K562 (cell line): ENCODE measurements at regions not wholly inside any gene's neighbourhood (a gene's known extent, or its start where the extent isn't known, plus 50 kb on each side); places are given as distances from the start of the nearest gene placed in this dataset.

Experiments used
- ATAC-seq: fragments of 200-7000 bp; cut with Tn5 transposase; 3 replicates; pipeline ENCODE4 v1.9.1; 2020; ENCODE audit warnings: moderate library complexity
- BruUV-seq: library from RNA; stranded (reverse); fragments of 400-500 nt; replicated peaks from 2 replicates; lab custom pipeline; 2021; lab: Mats Ljungman, UMichigan
- CTCF ChIA-PET: fragments of 300-600 bp; formaldehyde crosslinking; extraction: SDS; loops from one replicate; lab custom pipeline; 2021; ENCODE audit warnings: low intra/inter-chr PET ratio; lab: Yijun Ruan, JAX
- POLR2A ChIA-PET: fragments of 300-600, 350-650 bp; sonication (Branson Sonifier 250); formaldehyde crosslinking; extraction: SDS; loops from one replicate; lab custom pipeline; 2021; ENCODE audit warnings: antibody characterized with exemption, inconsistent platforms; lab: Yijun Ruan, JAX
- DNase-seq, 4 experiments: peaks; one replicate each; pipeline versions ENCODE4 v3.0.0 to v3.0.0-alpha.2; 2011 to 2018; ENCODE audit warnings: low spot score in 3 of 4, mixed read lengths in 3 of 4; ENCODE audit errors: extremely low read depth in 1 of 4
- FAIRE-seq: peaks from 2 replicates; lab custom pipeline; 2011; peaks lifted over from hg19 to GRCh38; lab: Jason Lieb, UNC
- H2AFZ ChIP-seq: 2 replicates; pipeline ENCODE4 v1.6.0; 2011; ENCODE audit warnings: low read depth, low read length, control low read depth, inconsistent platforms
- H3K27ac ChIP-seq: fragments of 200-600 bp; 3 replicates; pipeline ENCODE4 v1.8.0; 2011; ENCODE audit warnings: low read depth, mild to moderate bottlenecking, control low read depth, inconsistent platforms, low read length, moderate library complexity, mixed read lengths; ENCODE audit errors: extremely low read depth
- H3K27me3 ChIP-seq, 2 experiments: fragments of 300-600 bp in 1 of 2; 2 replicates in 1 of 2; 3 replicates in 1 of 2; pipeline versions ENCODE4 v1.6.0 to v1.8.0; 2011; ENCODE audit warnings: inconsistent platforms in 2 of 2, low read length in 2 of 2, mild to moderate bottlenecking in 1 of 2, mixed read lengths in 1 of 2, moderate library complexity in 1 of 2; ENCODE audit not compliant: control insufficient read depth in 2 of 2, insufficient read depth in 2 of 2
- H3K36me3 ChIP-seq: fragments of 300-600 bp; 3 replicates; pipeline ENCODE4 v1.8.0; 2011; ENCODE audit warnings: mild to moderate bottlenecking, low read length, inconsistent platforms; ENCODE audit not compliant: control insufficient read depth, insufficient read depth
- H3K4me1 ChIP-seq, 2 experiments: fragments of 200-600 bp in 1 of 2; replicated peaks in 1 of 2; 2 replicates in 1 of 2; 3 replicates in 1 of 2; pipeline versions ENCODE4 v1.5.1 to v1.8.0; 2011; ENCODE audit warnings: inconsistent platforms in 2 of 2, low read length in 2 of 2, mild to moderate bottlenecking in 1 of 2, mixed read lengths in 1 of 2, moderate library complexity in 1 of 2; ENCODE audit not compliant: control insufficient read depth in 2 of 2, insufficient read depth in 2 of 2
- H3K4me2 ChIP-seq: 2 replicates; pipeline ENCODE4 v1.6.1; 2011; ENCODE audit warnings: low read length, control low read depth, inconsistent platforms, mixed read lengths; ENCODE audit not compliant: insufficient read depth
- H3K4me3 ChIP-seq: fragments of 200-600 bp; sonication (generic), shearing (Covaris generic); 2 replicates; pipeline ENCODE4 v1.5.1; 2016; ENCODE audit warnings: control low read depth, inconsistent platforms
- H3K79me2 ChIP-seq: fragments of 200-600 bp; 3 replicates; pipeline ENCODE4 v1.8.0; 2011; ENCODE audit warnings: low read length, inconsistent platforms; ENCODE audit not compliant: control insufficient read depth, insufficient read depth
- H3K9ac ChIP-seq, 2 experiments: 2 replicates each; pipeline versions ENCODE4 v1.6.0 to v1.6.1; 2011; ENCODE audit warnings: low read depth in 2 of 2, low read length in 2 of 2, control low read depth in 1 of 2, inconsistent platforms in 1 of 2, mild to moderate bottlenecking in 1 of 2, mixed read lengths in 1 of 2; ENCODE audit not compliant: insufficient read depth in 1 of 2
- H3K9me1 ChIP-seq: one replicate; pipeline ENCODE4 v1.6.0; 2011; ENCODE audit warnings: inconsistent platforms, mild to moderate bottlenecking, low read length, moderate library complexity; ENCODE audit not compliant: control insufficient read depth, insufficient read depth
- H3K9me3 ChIP-seq: replicated peaks from 2 replicates; pipeline ENCODE4 v1.5.1; 2011; ENCODE audit warnings: low read depth, low read length, inconsistent platforms; ENCODE audit not compliant: control insufficient read depth, insufficient read depth
- H4K20me1 ChIP-seq: replicated peaks from 2 replicates; pipeline ENCODE4 v1.6.1; 2011; ENCODE audit warnings: low read length, inconsistent platforms, mixed read lengths; ENCODE audit not compliant: control insufficient read depth, insufficient read depth
- CC2D1A ChIP-seq: fragments of 450-650 bp; IDR thresholded peaks from 2 replicates; pipeline ENCODE4 v1.6.1; 2017; ENCODE audit warnings: mild to moderate bottlenecking
- GTF2F1 ChIP-seq: IDR thresholded peaks from 2 replicates; pipeline ENCODE4 v1.6.1; 2011; ENCODE audit warnings: low read depth, low read length, improper control_type of control experiment
- MECOM ChIP-seq: fragments of 250-450 bp; sonication (Bioruptor Pico); IDR thresholded peaks from 2 replicates; pipeline ENCODE4 v1.8.0; 2022; ENCODE audit warnings: inconsistent platforms
- NONO ChIP-seq, 2 experiments: fragments of 200-400 bp in 1 of 2; fragments of 450-650 bp in 1 of 2; formaldehyde crosslinking in 1 of 2; IDR thresholded peaks; 2 replicates each; pipeline ENCODE4 v1.6.1; 2017; ENCODE audit warnings: low read depth in 2 of 2, mild to moderate bottlenecking in 2 of 2, moderate library complexity in 2 of 2, low read length in 1 of 2
- POLR2A ChIP-seq: fragments of 450-650 bp; conservative IDR thresholded peaks from 2 replicates; pipeline ENCODE4 v1.6.1; 2016
- SLC30A9 ChIP-seq: fragments of 250-450 bp; sonication (Bioruptor Pico); IDR thresholded peaks from 2 replicates; pipeline ENCODE4 v1.8.0; 2022; ENCODE audit warnings: mild to moderate bottlenecking, moderate library complexity
- SMAD1 ChIP-seq: fragments of 150-350 bp; IDR thresholded peaks from 2 replicates; pipeline ENCODE4 v1.6.1; 2014; ENCODE audit warnings: low read length, low read depth; ENCODE audit not compliant: partially characterized antibody
- TAF1 ChIP-seq: IDR thresholded peaks from 2 replicates; pipeline ENCODE4 v1.6.1; 2011; ENCODE audit warnings: mild to moderate bottlenecking, low read length, moderate library complexity; ENCODE audit not compliant: insufficient read depth, control insufficient read depth, severe bottlenecking; ENCODE audit errors: extremely low read depth
- TBL1XR1 ChIP-seq, 2 experiments: IDR thresholded peaks; 2 replicates each; pipeline ENCODE4 v1.6.1; 2012; ENCODE audit warnings: improper control_type of control experiment in 2 of 2, low read length in 2 of 2, mild to moderate bottlenecking in 1 of 2
- TFAP4 ChIP-seq: sonication (generic); formaldehyde crosslinking; IDR thresholded peaks from 2 replicates; pipeline ENCODE4 v1.8.0; 2022; ENCODE audit warnings: missing genetic modification reagents, mild to moderate bottlenecking, moderate library complexity, borderline replicate concordance
- TSC22D4 ChIP-seq: fragments of 450-650 bp; IDR thresholded peaks from 2 replicates; pipeline ENCODE4 v1.6.1; 2016; ENCODE audit warnings: missing genetic modification characterization, missing biosample characterization, control low read depth
- ZNF140 ChIP-seq: fragments of 250-450 bp; sonication (Bioruptor Pico); IDR thresholded peaks from 2 replicates; pipeline ENCODE4 v1.8.0; 2021; ENCODE audit warnings: moderate library complexity, mild to moderate bottlenecking, inconsistent platforms
- ZNF24 ChIP-seq: fragments of 450-650 bp; IDR thresholded peaks from 2 replicates; pipeline ENCODE4 v1.6.1; 2016
- ZNF444 ChIP-seq: fragments of 250-450 bp; sonication (Bioruptor Pico); IDR thresholded peaks from 2 replicates; pipeline ENCODE4 v1.4.0; 2020; ENCODE audit warnings: mild to moderate bottlenecking, moderate library complexity
- ZNF511 ChIP-seq: sonication (generic); formaldehyde crosslinking; IDR thresholded peaks from 2 replicates; pipeline ENCODE4 v1.8.0; 2022; ENCODE audit warnings: mild to moderate bottlenecking, missing genetic modification reagents
- ZNF79 ChIP-seq: fragments of 250-450 bp; sonication (Bioruptor Pico); IDR thresholded peaks from 2 replicates; pipeline ENCODE4 v1.4.0; 2020; ENCODE audit warnings: low read depth, mild to moderate bottlenecking, moderate library complexity
- WGBS: fragments of 100-300 bp; shearing (Covaris generic); methylation state at CpG from one replicate; pipeline ENCODE4 v1.1.6; 2016; ENCODE audit warnings: low coverage, mixed read lengths; ENCODE audit not compliant: insufficient coverage; ENCODE audit errors: missing lambda C conversion rate; 5-methylcytosine and 5-hydroxymethylcytosine counted together
- in situ Hi-C: fragments of 300-500 bp; cut with MboI; formaldehyde crosslinking; loops from 4 replicates; pipeline ENCODE4 v1.15.0; 2018; ENCODE audit warnings: inconsistent platforms, mixed read lengths
- intact Hi-C: fragments of 100-400 bp; cut with micrococcal nuclease; formaldehyde crosslinking; loops from 2 replicates; pipeline ENCODE4 v1.14.2; 2022
- TF ChIP-seq, protein P1 (sequence below): fragments of 250-450 bp; sonication (Bioruptor Pico); IDR thresholded peaks from 2 replicates; pipeline ENCODE4 v1.4.0; 2020; ENCODE audit warnings: mild to moderate bottlenecking
- TF ChIP-seq, protein P2 (sequence below): sonication (generic); formaldehyde crosslinking; IDR thresholded peaks from 2 replicates; pipeline ENCODE4 v1.5.0; 2020; ENCODE audit warnings: missing genetic modification reagents

DNA sequence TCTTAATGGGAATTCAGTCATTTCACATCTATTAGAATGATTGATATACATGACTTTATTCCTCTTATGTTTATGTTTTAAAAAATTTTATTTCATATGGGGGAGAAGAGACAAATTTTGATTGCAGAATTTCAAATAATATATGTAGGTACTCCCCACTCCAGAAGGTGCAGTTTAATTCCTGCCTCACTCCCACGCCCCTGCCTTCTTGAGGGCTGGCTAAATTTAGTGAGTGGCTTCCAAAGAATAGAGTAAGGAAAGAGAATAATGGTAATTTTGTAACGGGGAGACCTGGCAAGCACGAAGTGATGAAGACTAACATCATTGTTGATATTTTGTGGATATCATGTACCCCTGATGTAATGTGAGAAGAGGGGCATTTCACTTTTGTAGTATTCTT, 94.7 kb upstream of the FAM78B start:
- intact Hi-C loops (no loop called here), in situ Hi-C loops (no loop called here)
- no peak for FAIRE-seq
- Histone ChIP-seq H3K9me1 (no peaks in the 10 kb centered on the region), H3K4me2 (no peak overlapping the region), H3K9ac (no peak overlapping the region), H4K20me1 (no peaks in the 10 kb centered on the region), H2AFZ (no peak overlapping the region), H3K79me2 (no peaks in the 10 kb centered on the region), H3K36me3 (no peaks in the 10 kb centered on the region), H3K9me3 (no peaks in the 10 kb centered on the region)
- DNase-seq = no peak
- POLR2A ChIA-PET = no interaction called here
- CTCF ChIA-PET = no interaction called here
- 0% methylated on average over 3 of the region's 3 CpGs for WGBS
- TF ChIP-seq SLC30A9 (CRISPR knock-in tag) (no peak), MECOM (no peak), TFAP4 (CRISPR knock-in tag) (no peak), TSC22D4 (tag) (no peak), TBL1XR1 (IDR thresholded peaks at IDR 0.05; ENCODE audit: low read length in 2 of 2) (no peak), NONO (IDR thresholded peaks at IDR 0.05; ENCODE audit: low read depth in 2 of 2, low read length in 1 of 2) (no peak), ZNF24 (no peak), ZNF79 (no peak), TAF1 (no peak), POLR2A (no peak), ZNF140 (CRISPR knock-in tag) (no peak), ZNF444 (CRISPR knock-in tag) (no peak), CC2D1A (no peak), ZNF511 (no peak), SMAD1 (no peak), GTF2F1 (no peak)
- TF ChIP-seq, protein P1, sequence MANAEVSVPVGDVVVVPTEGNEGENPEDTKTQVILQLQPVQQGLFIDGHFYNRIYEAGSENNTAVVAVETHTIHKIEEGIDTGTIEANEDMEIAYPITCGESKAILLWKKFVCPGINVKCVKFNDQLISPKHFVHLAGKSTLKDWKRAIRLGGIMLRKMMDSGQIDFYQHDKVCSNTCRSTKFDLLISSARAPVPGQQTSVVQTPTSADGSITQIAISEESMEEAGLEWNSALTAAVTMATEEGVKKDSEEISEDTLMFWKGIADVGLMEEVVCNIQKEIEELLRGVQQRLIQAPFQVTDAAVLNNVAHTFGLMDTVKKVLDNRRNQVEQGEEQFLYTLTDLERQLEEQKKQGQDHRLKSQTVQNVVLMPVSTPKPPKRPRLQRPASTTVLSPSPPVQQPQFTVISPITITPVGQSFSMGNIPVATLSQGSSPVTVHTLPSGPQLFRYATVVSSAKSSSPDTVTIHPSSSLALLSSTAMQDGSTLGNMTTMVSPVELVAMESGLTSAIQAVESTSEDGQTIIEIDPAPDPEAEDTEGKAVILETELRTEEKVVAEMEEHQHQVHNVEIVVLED (CRISPR knock-in tag) = no peak
- TF ChIP-seq, protein P2, sequence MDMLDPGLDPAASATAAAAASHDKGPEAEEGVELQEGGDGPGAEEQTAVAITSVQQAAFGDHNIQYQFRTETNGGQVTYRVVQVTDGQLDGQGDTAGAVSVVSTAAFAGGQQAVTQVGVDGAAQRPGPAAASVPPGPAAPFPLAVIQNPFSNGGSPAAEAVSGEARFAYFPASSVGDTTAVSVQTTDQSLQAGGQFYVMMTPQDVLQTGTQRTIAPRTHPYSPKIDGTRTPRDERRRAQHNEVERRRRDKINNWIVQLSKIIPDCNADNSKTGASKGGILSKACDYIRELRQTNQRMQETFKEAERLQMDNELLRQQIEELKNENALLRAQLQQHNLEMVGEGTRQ (CRISPR knock-in tag) = no peak
- TF ChIP-seq, all 486 proteins: peak for 0
- BruUV-seq = no TSS peak
- Histone ChIP-seq H3K4me1 (no peaks in the 10 kb centered on the region), H3K4me3 (no peak overlapping the region), H3K27ac (no peak overlapping the region), H3K27me3 (no peaks in the 10 kb centered on the region)
- no peak for ATAC-seq
